ENCODE measurements at regions not wholly inside any gene's neighbourhood (a gene's known extent, or its start where the extent isn't known, plus 50 kb on each side); places are given as distances from the start of the nearest gene placed in this dataset.
"Not testable (repeated sequence)": the region's sequence is repeated elsewhere in the genome, so short reads cannot be mapped to it uniquely, and the experiment has no call there.

- H3K27ac ChIP-seq (ENCODE audit: extremely low read length, insufficient read depth, low read length); H2AFZ ChIP-seq (ENCODE audit: low read length); H3K4me2 ChIP-seq (ENCODE audit: low read depth, low read length); H3K36me3 ChIP-seq (replicated peaks in 1 of 2; ENCODE audit: control insufficient read depth in 1 of 2, insufficient read depth in 2 of 2, low read length in 2 of 2); H3K9me3 ChIP-seq (ENCODE audit: low read length); H3K27me3 ChIP-seq (ENCODE audit: control insufficient read depth in 1 of 2, insufficient read depth in 2 of 2, low read length in 2 of 2); H3K79me2 ChIP-seq (ENCODE audit: insufficient read depth, low read length); FAIRE-seq; BruUV-seq (replicated peaks); in situ Hi-C loops (cut with HindIII; ENCODE audit: extremely low pct_ligation_motif_present, low pct_unique_long_range_greater_than_20kb); intact Hi-C loops (cut with micrococcal nuclease; ENCODE audit: unreplicated experiment); CTCF ChIA-PET (ENCODE audit: low intra/inter-chr PET ratio, low total read pairs); ATAC-seq; H3K4me3 ChIP-seq (replicated peaks in 1 of 3; ENCODE audit: insufficient read depth in 1 of 3, low read depth in 2 of 3, low read length in 3 of 3); POLR2A ChIA-PET; H3K9ac ChIP-seq (ENCODE audit: insufficient read depth, low read depth, low read length); DNase-seq (ENCODE audit: low spot score); H4K20me1 ChIP-seq (ENCODE audit: insufficient read depth, low read length): not testable (repeated sequence)
- H3K4me1 ChIP-seq (ENCODE audit: insufficient read depth, low read length), result peaks cover 22% of the 10 kb centered on the region
- WGBS (ENCODE audit: low lambda C conversion rate), result 80% methylated on average over 20 of the region's 21 CpGs
Measured at GRCh38 chr5:160498441-160499043, 76.9 kb downstream of the PTTG1 start.

GRCh38 chr5:160500786-160501779 lies 79.4 kb downstream of the PTTG1 start:
- no TSS peak for BruUV-seq (replicated peaks)
- no peaks in the 10 kb centered on the region for H3K9me3 ChIP-seq (ENCODE audit: low read length)
- no peaks in the 10 kb centered on the region for H4K20me1 ChIP-seq (ENCODE audit: insufficient read depth, low read length)
- WGBS (ENCODE audit: low lambda C conversion rate), result 56% methylated on average over 6 of the region's 6 CpGs
- DNase-seq (ENCODE audit: low spot score) (no peak), FAIRE-seq (no peak), ATAC-seq (no peak)
- H3K4me3 ChIP-seq (replicated peaks in 1 of 3; ENCODE audit: insufficient read depth in 1 of 3, low read depth in 2 of 3, low read length in 3 of 3), result no peak overlapping the region
- no peak overlapping the region for H3K27ac ChIP-seq (ENCODE audit: extremely low read length, insufficient read depth, low read length)
- no peak overlapping the region for H2AFZ ChIP-seq (ENCODE audit: low read length)
- no peaks in the 10 kb centered on the region for H3K36me3 ChIP-seq (replicated peaks in 1 of 2; ENCODE audit: control insufficient read depth in 1 of 2, insufficient read depth in 2 of 2, low read length in 2 of 2)
- peaks cover 36% of the 10 kb centered on the region for H3K4me1 ChIP-seq (ENCODE audit: insufficient read depth, low read length)
- CTCF ChIA-PET (ENCODE audit: low intra/inter-chr PET ratio, low total read pairs), result no interaction called here
- in situ Hi-C loops (cut with HindIII; ENCODE audit: extremely low pct_ligation_motif_present, low pct_unique_long_range_greater_than_20kb), result loop anchor here (5.0 to 25.0 kb wide), 2 partner anchors 64 to 286 kb away; no protein-coding TSS in a partner anchor
- POLR2A ChIA-PET, result interaction anchor here (1.4 kb wide), 1 partner anchor 34 kb away, joined by 3 read pairs; no protein-coding TSS in a partner anchor
- no peak overlapping the region for H3K9ac ChIP-seq (ENCODE audit: insufficient read depth, low read depth, low read length)
- no peak overlapping the region for H3K4me2 ChIP-seq (ENCODE audit: low read depth, low read length)
- H3K27me3 ChIP-seq (ENCODE audit: control insufficient read depth in 1 of 2, insufficient read depth in 2 of 2, low read length in 2 of 2), result no peaks in the 10 kb centered on the region
- intact Hi-C loops (cut with micrococcal nuclease; ENCODE audit: unreplicated experiment), result no loop called here
- no peaks in the 10 kb centered on the region for H3K79me2 ChIP-seq (ENCODE audit: insufficient read depth, low read length)
- TF ChIP-seq EEA1 (CRISPR knock-in tag; IDR thresholded peaks at IDR 0.05; ENCODE audit: borderline replicate concordance) (no peak), ZNF275 (CRISPR knock-in tag; IDR thresholded peaks at IDR 0.05; ENCODE audit: borderline replicate concordance) (no peak), MXD3 (CRISPR knock-in tag; IDR thresholded peaks at IDR 0.05) (no peak), SRSF1 (optimal IDR thresholded peaks at IDR 0.05; ENCODE audit: low read depth, low read length) (no peak), HOXA5 (CRISPR knock-in tag; IDR thresholded peaks at IDR 0.05) (no peak), SP1 (IDR thresholded peaks at IDR 0.05) (no peak), SP1 (CRISPR knock-in tag; IDR thresholded peaks at IDR 0.05) (no peak), NR1H2 (CRISPR knock-in tag; IDR thresholded peaks at IDR 0.05; ENCODE audit: borderline replicate concordance, low read depth) (no peak)

All from HepG2 (cell line).